ENCODE measurements at regions not wholly inside any gene's neighbourhood (a gene's known extent, or its start where the extent isn't known, plus 50 kb on each side); places are given as distances from the start of the nearest gene placed in this dataset.

DNA sequence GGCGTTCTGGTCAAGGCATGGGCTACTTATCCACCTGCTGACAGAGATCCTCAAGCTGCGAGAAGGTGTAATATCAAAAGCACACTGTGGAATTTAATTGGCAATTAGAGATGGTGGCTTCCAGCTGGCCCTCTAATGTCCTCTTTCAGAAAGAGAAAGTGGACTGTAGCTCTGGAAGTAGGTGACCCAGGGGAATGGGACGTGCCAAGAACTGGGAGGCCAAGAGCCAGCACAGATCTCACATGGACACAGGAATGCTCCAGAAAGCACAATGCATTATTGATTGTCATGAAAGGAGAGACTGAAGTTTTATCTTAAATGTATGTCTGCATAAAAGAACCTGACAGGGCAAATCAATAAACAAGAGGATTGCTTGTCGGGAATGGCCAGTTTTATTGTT is 198.6 kb upstream of the CDH4 start:
- H2BK5ac ChIP-seq (ENCODE audit: low read depth, low read length, poor library complexity, severe bottlenecking) = no peak overlapping the region
- 56% methylated on average over 3 of the region's 4 CpGs; no CpG with 5 or more reads in 1 of the 2 experiments for WGBS, 2 experiments (ENCODE audit: extremely low coverage in 2 of 2, insufficient read length in 1 of 2)
- H3K36me3 ChIP-seq (ENCODE audit: control insufficient read depth, insufficient read depth, low read length) = no peaks in the 10 kb centered on the region
- H2BK15ac ChIP-seq (ENCODE audit: low read depth, low read length) = no peak overlapping the region
- no peak overlapping the region for H4K5ac ChIP-seq (ENCODE audit: low read depth, low read length)
- ChIA-PET CTCF (no interaction called here), POLR2A (ENCODE audit: unreplicated experiment) (no interaction called here)
- DNase-seq = no peak
- no peaks in the 10 kb centered on the region for H3K4me1 ChIP-seq (ENCODE audit: control insufficient read depth, insufficient read depth, low read length)
- no peaks in the 10 kb centered on the region for H3K79me1 ChIP-seq (ENCODE audit: low read depth in 1 of 2, low read length in 2 of 2)
- TF ChIP-seq POLR2A (IDR thresholded peaks at IDR 0.05; ENCODE audit: low read depth, low read length) (no peak), RAD21 (IDR thresholded peaks at IDR 0.05; ENCODE audit: low read length) (no peak), CEBPB (IDR thresholded peaks at IDR 0.05; ENCODE audit: low read depth, low read length) (no peak), MAZ (IDR thresholded peaks at IDR 0.05; ENCODE audit: borderline replicate concordance, low read depth, low read length) (no peak), MXI1 (IDR thresholded peaks at IDR 0.05; ENCODE audit: borderline replicate concordance, low read depth, low read length) (no peak), SMC3 (IDR thresholded peaks at IDR 0.05; ENCODE audit: low read depth, low read length) (no peak), RFX5 (IDR thresholded peaks at IDR 0.05; ENCODE audit: low read depth, low read length) (no peak), MAFK (IDR thresholded peaks at IDR 0.05; ENCODE audit: low read depth, low read length) (no peak)
- TF ChIP-seq, protein P1, sequence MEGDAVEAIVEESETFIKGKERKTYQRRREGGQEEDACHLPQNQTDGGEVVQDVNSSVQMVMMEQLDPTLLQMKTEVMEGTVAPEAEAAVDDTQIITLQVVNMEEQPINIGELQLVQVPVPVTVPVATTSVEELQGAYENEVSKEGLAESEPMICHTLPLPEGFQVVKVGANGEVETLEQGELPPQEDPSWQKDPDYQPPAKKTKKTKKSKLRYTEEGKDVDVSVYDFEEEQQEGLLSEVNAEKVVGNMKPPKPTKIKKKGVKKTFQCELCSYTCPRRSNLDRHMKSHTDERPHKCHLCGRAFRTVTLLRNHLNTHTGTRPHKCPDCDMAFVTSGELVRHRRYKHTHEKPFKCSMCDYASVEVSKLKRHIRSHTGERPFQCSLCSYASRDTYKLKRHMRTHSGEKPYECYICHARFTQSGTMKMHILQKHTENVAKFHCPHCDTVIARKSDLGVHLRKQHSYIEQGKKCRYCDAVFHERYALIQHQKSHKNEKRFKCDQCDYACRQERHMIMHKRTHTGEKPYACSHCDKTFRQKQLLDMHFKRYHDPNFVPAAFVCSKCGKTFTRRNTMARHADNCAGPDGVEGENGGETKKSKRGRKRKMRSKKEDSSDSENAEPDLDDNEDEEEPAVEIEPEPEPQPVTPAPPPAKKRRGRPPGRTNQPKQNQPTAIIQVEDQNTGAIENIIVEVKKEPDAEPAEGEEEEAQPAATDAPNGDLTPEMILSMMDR (conservative IDR thresholded peaks at IDR 0.05; ENCODE audit: low read depth, low read length) = no peak
- no peak overlapping the region for H2AK9ac ChIP-seq (replicated peaks; ENCODE audit: low read depth, low read length, poor library complexity)
- no peak overlapping the region for H2AFZ ChIP-seq (replicated peaks; ENCODE audit: low read length, poor library complexity)
- H2BK120ac ChIP-seq (ENCODE audit: low read depth, low read length) = no peak overlapping the region
- BruUV-seq (replicated peaks) = no TSS peak
- no peak overlapping the region for H3K4ac ChIP-seq (ENCODE audit: low read depth, low read length)
- no peaks in the 10 kb centered on the region for H3K9me1 ChIP-seq (ENCODE audit: insufficient read depth, low read length)
- no peak overlapping the region for H3K27ac ChIP-seq (ENCODE audit: insufficient read depth, low read length)
- intact Hi-C loops (cut with micrococcal nuclease) = no loop called here
- H4K20me1 ChIP-seq (ENCODE audit: insufficient read depth, low read length) = no peaks in the 10 kb centered on the region
- in situ Hi-C loops (cut with MboI; ENCODE audit: low sequenced_read_pairs) = no loop called here
- no peak for ATAC-seq (ENCODE audit: low read depth)
- no peak overlapping the region for H3K14ac ChIP-seq (replicated peaks; ENCODE audit: low read depth, low read length)
- H3K27me3 ChIP-seq (ENCODE audit: control insufficient read depth, insufficient read depth, low read length) = no peaks in the 10 kb centered on the region
- H4K91ac ChIP-seq (ENCODE audit: insufficient read depth, low read depth, low read length) = no peak overlapping the region
- H3K56ac ChIP-seq (ENCODE audit: extremely low read depth, insufficient read depth, low read length) = no peak overlapping the region
- H3K18ac ChIP-seq (ENCODE audit: low read depth, low read length) = no peak overlapping the region
- no peak overlapping the region for H3K9ac ChIP-seq (ENCODE audit: low read depth, low read length)
- dilution Hi-C loops (cut with HindIII; ENCODE audit: low sequenced_read_pairs, unreplicated experiment) = no loop called here
- peaks cover 11% of the 10 kb centered on the region; the same call in 1 of the 2 replicates for H3K9me3 ChIP-seq (ENCODE audit: control insufficient read depth, insufficient read depth, low read length)
- no peak overlapping the region for H4K8ac ChIP-seq (ENCODE audit: low read depth in 2 of 2, low read length in 2 of 2)
- no peak overlapping the region for H3K4me2 ChIP-seq (ENCODE audit: low read depth, low read length)
- no peak overlapping the region for H3K23ac ChIP-seq (ENCODE audit: low read depth, low read length)
- no peak overlapping the region for H3K4me3 ChIP-seq (ENCODE audit: insufficient read depth, low read depth, low read length)
- H2AK5ac ChIP-seq (ENCODE audit: low read depth, low read length) = no peak overlapping the region
- no peak overlapping the region for H2BK20ac ChIP-seq (ENCODE audit: low read depth, low read length)
